ENCODE measurements at regions not wholly inside any gene's neighbourhood (a gene's known extent, or its start where the extent isn't known, plus 50 kb on each side); places are given as distances from the start of the nearest gene placed in this dataset.

DNA sequence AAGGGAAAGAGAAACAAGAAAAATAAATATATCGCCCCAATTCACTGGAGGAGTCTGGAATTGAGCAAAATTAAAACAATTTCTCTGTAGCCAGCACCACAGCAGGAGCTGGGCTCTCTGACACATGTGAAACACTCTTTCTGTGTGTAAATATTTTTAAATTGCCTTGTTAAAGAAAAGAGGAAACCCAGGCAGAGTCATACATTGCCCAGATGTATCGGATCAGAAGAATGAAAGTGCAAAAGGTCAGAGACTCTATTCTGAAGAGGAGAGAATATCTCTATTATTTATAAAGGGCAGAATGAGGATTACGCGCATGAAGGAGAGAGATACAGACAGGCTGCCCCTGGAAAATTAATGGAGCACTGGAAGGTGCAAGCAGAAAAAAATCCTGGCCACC, 127.0 kb upstream of the MAN1A1 start:
- TF ChIP-seq GTF2F1 (IDR thresholded peaks at IDR 0.05; ENCODE audit: low read depth, low read length) (no peak), FIP1L1 (IDR thresholded peaks at IDR 0.05; ENCODE audit: low read depth, low read length, poor library complexity, severe bottlenecking) (no peak), MCM3 (IDR thresholded peaks at IDR 0.05) (no peak), MCM2 (IDR thresholded peaks at IDR 0.05; ENCODE audit: low read depth) (no peak), CTCF (IDR thresholded peaks at IDR 0.05 in 2 of 3, conservative IDR thresholded peaks at IDR 0.05 in 1 of 3; ENCODE audit: insufficient read depth in 2 of 3, low read depth in 1 of 3, low read length in 3 of 3) (no peak), HMGXB4 (CRISPR knock-in tag; IDR thresholded peaks at IDR 0.05) (no peak), NFIX (CRISPR knock-in tag; IDR thresholded peaks at IDR 0.05; ENCODE audit: low read depth) (no peak), RAD21 (CRISPR knock-in tag; conservative IDR thresholded peaks at IDR 0.05 in 1 of 2, IDR thresholded peaks at IDR 0.05 in 1 of 2) (no peak), POLR3G (IDR thresholded peaks at IDR 0.05; ENCODE audit: extremely low read depth, insufficient read length, insufficient replicate concordance) (no peak)
- TF ChIP-seq, protein P1, sequence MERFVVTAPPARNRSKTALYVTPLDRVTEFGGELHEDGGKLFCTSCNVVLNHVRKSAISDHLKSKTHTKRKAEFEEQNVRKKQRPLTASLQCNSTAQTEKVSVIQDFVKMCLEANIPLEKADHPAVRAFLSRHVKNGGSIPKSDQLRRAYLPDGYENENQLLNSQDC (CRISPR knock-in tag; IDR thresholded peaks at IDR 0.05) = no peak
